VCaP (cell line): ENCODE measurements at regions not wholly inside any gene's neighbourhood (a gene's known extent, or its start where the extent isn't known, plus 50 kb on each side); places are given as distances from the start of the nearest gene placed in this dataset.

Source experiments
- H3K27ac ChIP-seq: fragments of 450-650 bp; 2 replicates; pipeline ENCODE4 v1.5.1; 2017
- TF ChIP-seq, protein P1 (sequence below): fragments of 450-650 bp; conservative IDR thresholded peaks from 2 replicates; pipeline ENCODE4 v1.5.1; 2017; ENCODE audit warnings: mild to moderate bottlenecking, moderate library complexity

- TF ChIP-seq, protein P1, sequence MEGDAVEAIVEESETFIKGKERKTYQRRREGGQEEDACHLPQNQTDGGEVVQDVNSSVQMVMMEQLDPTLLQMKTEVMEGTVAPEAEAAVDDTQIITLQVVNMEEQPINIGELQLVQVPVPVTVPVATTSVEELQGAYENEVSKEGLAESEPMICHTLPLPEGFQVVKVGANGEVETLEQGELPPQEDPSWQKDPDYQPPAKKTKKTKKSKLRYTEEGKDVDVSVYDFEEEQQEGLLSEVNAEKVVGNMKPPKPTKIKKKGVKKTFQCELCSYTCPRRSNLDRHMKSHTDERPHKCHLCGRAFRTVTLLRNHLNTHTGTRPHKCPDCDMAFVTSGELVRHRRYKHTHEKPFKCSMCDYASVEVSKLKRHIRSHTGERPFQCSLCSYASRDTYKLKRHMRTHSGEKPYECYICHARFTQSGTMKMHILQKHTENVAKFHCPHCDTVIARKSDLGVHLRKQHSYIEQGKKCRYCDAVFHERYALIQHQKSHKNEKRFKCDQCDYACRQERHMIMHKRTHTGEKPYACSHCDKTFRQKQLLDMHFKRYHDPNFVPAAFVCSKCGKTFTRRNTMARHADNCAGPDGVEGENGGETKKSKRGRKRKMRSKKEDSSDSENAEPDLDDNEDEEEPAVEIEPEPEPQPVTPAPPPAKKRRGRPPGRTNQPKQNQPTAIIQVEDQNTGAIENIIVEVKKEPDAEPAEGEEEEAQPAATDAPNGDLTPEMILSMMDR: no peak
- H3K27ac ChIP-seq: no peak overlapping the region
These were observed 325.1 kb downstream of the ADGRL2 start for GRCh38 chr1:82125866-82126265.

- TF ChIP-seq, protein P1: no peak
- no peak overlapping the region for H3K27ac ChIP-seq
These were observed 324.4 kb downstream of the ADGRL2 start for GRCh38 chr1:82125119-82125518.

GRCh38 chr1:82121421-82121820 is 320.7 kb downstream of the ADGRL2 start:
- TF ChIP-seq, protein P1: no peak
- H3K27ac ChIP-seq: no peak overlapping the region

- TF ChIP-seq, protein P1: no peak
- 0 out of 2 replicates have a peak overlapping the region, but pooled peaks have one; percentile 0 for H3K27ac ChIP-seq
These were observed 315.4 kb downstream of the ADGRL2 start for GRCh38 chr1:82116105-82116504.

DNA sequence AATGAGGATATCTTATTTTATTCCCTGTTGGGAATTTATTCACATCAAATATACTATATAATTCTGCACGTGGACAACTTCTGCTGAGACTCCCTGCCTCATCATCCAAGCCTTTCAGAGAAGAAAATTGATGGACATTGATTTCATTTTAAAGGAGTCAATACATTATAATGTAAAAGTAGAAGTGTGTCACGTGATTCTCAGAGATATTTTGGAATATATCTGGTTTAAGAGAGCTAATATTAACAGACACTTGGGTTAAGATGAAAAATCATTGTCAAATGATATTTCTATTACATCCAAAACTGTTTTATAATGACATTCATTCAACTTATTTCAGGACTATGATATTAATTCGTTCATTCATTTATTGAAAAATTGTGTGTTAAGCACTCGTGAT is 314.2 kb downstream of the ADGRL2 start:
- TF ChIP-seq, protein P1: no peak

DNA sequence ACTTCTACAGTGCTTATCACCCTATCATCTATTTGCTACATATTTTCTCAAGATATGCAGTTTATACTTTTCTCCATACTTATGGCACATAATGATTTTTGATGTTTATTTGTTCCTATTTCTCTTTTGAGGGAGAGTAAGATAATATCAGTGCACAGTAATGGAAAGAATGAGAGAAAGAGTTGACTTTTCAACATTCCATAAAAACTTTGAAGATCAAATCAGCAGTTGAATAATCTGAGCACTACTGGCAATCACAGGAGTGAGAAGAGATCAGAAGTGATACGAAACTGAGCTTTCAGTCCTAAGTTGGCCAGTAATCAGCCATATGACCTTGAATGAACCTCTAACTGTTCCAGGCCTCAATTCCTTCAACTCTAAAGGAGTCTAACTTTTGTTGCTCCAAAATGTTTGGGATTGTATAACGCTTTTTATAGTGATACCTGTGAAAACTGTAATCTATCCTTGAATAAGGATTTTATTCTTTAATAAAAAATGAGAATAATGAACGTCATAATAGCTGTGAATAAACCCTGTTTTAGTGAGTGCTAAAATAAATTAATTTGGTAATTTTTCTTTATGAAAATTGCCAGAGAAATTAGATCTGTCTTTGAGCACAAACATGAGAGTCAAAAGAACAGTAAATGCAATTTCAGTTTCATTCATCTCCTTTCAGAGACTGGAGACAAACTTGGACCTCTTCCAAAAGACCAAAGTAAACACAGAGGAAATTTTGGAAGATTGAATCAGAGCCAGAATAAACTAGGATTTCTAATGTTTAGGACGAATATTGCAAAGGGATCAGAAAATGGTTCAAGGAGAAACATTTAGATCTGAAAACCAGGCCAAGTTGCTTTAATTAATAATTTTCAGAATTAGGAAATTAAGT is 309.9 kb downstream of the ADGRL2 start:
- H3K27ac ChIP-seq: no peak overlapping the region
- TF ChIP-seq, protein P1: no peak

More for the DNA sequence above, 314.2 kb downstream of the ADGRL2 start:
- no peak overlapping the region for H3K27ac ChIP-seq

GRCh38 chr1:82108843-82109242 is 308.1 kb downstream of the ADGRL2 start:
- no peak overlapping the region for H3K27ac ChIP-seq
- TF ChIP-seq, protein P1: no peak
